Body of pancreas (tissue), 4 donors: ENCODE measurements at regions not wholly inside any gene's neighbourhood (a gene's known extent, or its start where the extent isn't known, plus 50 kb on each side); places are given as distances from the start of the nearest gene placed in this dataset.

Experiments
- ATAC-seq: fragments of 150-250 bp; one replicate; pipeline ENCODE4 v1.9.1; 2016
- DNase-seq, 4 donors: peaks; one replicate each; pipeline ENCODE4 v3.0.0-alpha.2; 2019
- H3K27ac ChIP-seq, 4 donors: fragments of 200-600 bp; sonication (generic); 1 replicate in 3 of 4; 2 replicates in 1 of 4; pipeline versions ENCODE4 v1.5.1 to v1.6.1; 2016 to 2019; ENCODE audit warnings: mild to moderate bottlenecking in 1 of 4, mixed read lengths in 1 of 4, moderate library complexity in 1 of 4
- H3K27me3 ChIP-seq, 2 donors: fragments of 200-600 bp; sonication (generic); one replicate each; pipeline ENCODE4 v1.6.0; 2016; ENCODE audit warnings: mild to moderate bottlenecking in 1 of 2
- H3K36me3 ChIP-seq, 2 donors: fragments of 200-600 bp; sonication (generic); replicated peaks in 1 of 2; 2 replicates each; pipeline ENCODE4 v1.5.1; 2016; ENCODE audit warnings: low read depth in 2 of 2; ENCODE audit not compliant: insufficient read depth in 1 of 2
- H3K4me1 ChIP-seq: fragments of 200-600 bp; sonication (generic); one replicate; pipeline ENCODE4 v1.6.0; 2016
- H3K4me3 ChIP-seq, 2 donors: fragments of 200-600 bp; sonication (generic); 1 replicate in 1 of 2; 2 replicates in 1 of 2; pipeline ENCODE4 v1.5.1; 2016 to 2019
- H3K9me3 ChIP-seq, 3 donors: fragments of 200-600 bp; sonication (generic); 1 replicate in 2 of 3; 2 replicates in 1 of 3; pipeline ENCODE4 v1.5.1; 2016
- CTCF ChIP-seq, 7 experiments: fragments of 450-650 bp in 4 of 7; fragments of 200-600 bp in 3 of 7; sonication (generic) in 3 of 7; IDR thresholded peaks; one replicate each; pipeline ENCODE4 v1.5.1; 2016 to 2019; ENCODE audit warnings: antibody characterized with exemption in 7 of 7
- POLR2A ChIP-seq, 3 donors: fragments of 450-650 bp; IDR thresholded peaks; one replicate each; pipeline ENCODE4 v1.6.1; 2016; ENCODE audit warnings: antibody characterized with exemption in 3 of 3, mild to moderate bottlenecking in 2 of 3
- WGBS, 2 donors: methylation state at CpG; one replicate each; pipeline ENCODE4 v1.1.5; 2017; 5-methylcytosine and 5-hydroxymethylcytosine counted together
- intact Hi-C: fragments of 100-400 bp; cut with DNase I; formaldehyde crosslinking; loops from one replicate; pipeline ENCODE4 v1.15.1; 2023

GRCh38 chrX:68913249-68913547 is 84.4 kb downstream of the EFNB1 start:
- no peak for ATAC-seq
- no peaks in the 10 kb centered on the region for H3K9me3 ChIP-seq
- no peaks in the 10 kb centered on the region for H3K36me3 ChIP-seq
- DNase-seq, result no peak
- H3K4me3 ChIP-seq, result no peak overlapping the region
- WGBS, 2 donors, result 76 to 97% methylated on average over 3 to 7 of the region's 7 CpGs
- TF ChIP-seq CTCF (IDR thresholded peaks at IDR 0.05), result no peak
- no peak for TF ChIP-seq POLR2A (IDR thresholded peaks at IDR 0.05)
- no peaks in the 10 kb centered on the region for H3K4me1 ChIP-seq
- H3K27me3 ChIP-seq, result no peaks in the 10 kb centered on the region
- intact Hi-C loops, result no loop called here
- no peak overlapping the region for H3K27ac ChIP-seq

- H3K4me3 ChIP-seq, result no peak overlapping the region
- TF ChIP-seq POLR2A (IDR thresholded peaks at IDR 0.05), result no peak
- no peak for TF ChIP-seq CTCF (IDR thresholded peaks at IDR 0.05)
- intact Hi-C loops, result no loop called here
- no peak overlapping the region for H3K27ac ChIP-seq
- no peaks in the 10 kb centered on the region for H3K27me3 ChIP-seq
- WGBS, 2 donors, result 51 to 84% methylated on average over 10 to 15 of the region's 26 CpGs
- H3K9me3 ChIP-seq, result no peaks in the 10 kb centered on the region
- no peaks in the 10 kb centered on the region for H3K36me3 ChIP-seq
- no peak for DNase-seq
- ATAC-seq, result no peak
- no peaks in the 10 kb centered on the region for H3K4me1 ChIP-seq
Observed at GRCh38 chrX:68912113-68912512, 83.3 kb downstream of the EFNB1 start.

- ATAC-seq, result no peak
- H3K27ac ChIP-seq, result no peak overlapping the region
- intact Hi-C loops, result no loop called here
- H3K9me3 ChIP-seq, result no peaks in the 10 kb centered on the region
- no peaks in the 10 kb centered on the region for H3K27me3 ChIP-seq
- DNase-seq, result no peak
- H3K36me3 ChIP-seq, result no peaks in the 10 kb centered on the region
- H3K4me1 ChIP-seq, result no peaks in the 10 kb centered on the region
- no peak for TF ChIP-seq POLR2A (IDR thresholded peaks at IDR 0.05)
- TF ChIP-seq CTCF (IDR thresholded peaks at IDR 0.05), result no peak
- no peak overlapping the region for H3K4me3 ChIP-seq
- WGBS, 2 donors, result 82% methylated on average over 2 of the region's 3 CpGs; no CpG with 5 or more reads in 1 of the 2 donors
Observed at GRCh38 chrX:68910731-68911428, 82.1 kb downstream of the EFNB1 start.

GRCh38 chrX:68909945-68910344 is 81.1 kb downstream of the EFNB1 start:
- ATAC-seq (no peak), DNase-seq (no peak)
- Histone ChIP-seq H3K27me3 (no peaks in the 10 kb centered on the region), H3K27ac (no peak overlapping the region), H3K4me1 (no peaks in the 10 kb centered on the region), H3K4me3 (no peak overlapping the region), H3K36me3 (no peaks in the 10 kb centered on the region), H3K9me3 (no peaks in the 10 kb centered on the region)
- intact Hi-C loops, result no loop called here
- no peak for TF ChIP-seq CTCF (IDR thresholded peaks at IDR 0.05)
- no peak for TF ChIP-seq POLR2A (IDR thresholded peaks at IDR 0.05)
- WGBS, 2 donors, result 66% methylated on average over 2 of the region's 2 CpGs; no CpG with 5 or more reads in 1 of the 2 donors

GRCh38 chrX:68908071-68908470 is 79.2 kb downstream of the EFNB1 start:
- Histone ChIP-seq H3K27ac (no peak overlapping the region), H3K27me3 (no peaks in the 10 kb centered on the region), H3K9me3 (no peaks in the 10 kb centered on the region), H3K36me3 (no peaks in the 10 kb centered on the region), H3K4me1 (no peaks in the 10 kb centered on the region), H3K4me3 (no peak overlapping the region)
- ATAC-seq (no peak), DNase-seq (no peak)
- 81% methylated on average over 5 of the region's 5 CpGs; no CpG with 5 or more reads in 1 of the 2 donors for WGBS, 2 donors
- TF ChIP-seq POLR2A (IDR thresholded peaks at IDR 0.05) (no peak), CTCF (IDR thresholded peaks at IDR 0.05) (no peak)
- intact Hi-C loops, result no loop called here
